GM18907 (cell line): ENCODE measurements at regions not wholly inside any gene's neighbourhood (a gene's known extent, or its start where the extent isn't known, plus 50 kb on each side); places are given as distances from the start of the nearest gene placed in this dataset.

ENCODE experiments used
- ATAC-seq: cut with Tn5 transposase; IDR thresholded peaks from one replicate; pipeline ENCODE4 v1.9.1; 2021; ENCODE audit warnings: mild to moderate bottlenecking, moderate library complexity; ENCODE audit not compliant: unreplicated experiment

DNA sequence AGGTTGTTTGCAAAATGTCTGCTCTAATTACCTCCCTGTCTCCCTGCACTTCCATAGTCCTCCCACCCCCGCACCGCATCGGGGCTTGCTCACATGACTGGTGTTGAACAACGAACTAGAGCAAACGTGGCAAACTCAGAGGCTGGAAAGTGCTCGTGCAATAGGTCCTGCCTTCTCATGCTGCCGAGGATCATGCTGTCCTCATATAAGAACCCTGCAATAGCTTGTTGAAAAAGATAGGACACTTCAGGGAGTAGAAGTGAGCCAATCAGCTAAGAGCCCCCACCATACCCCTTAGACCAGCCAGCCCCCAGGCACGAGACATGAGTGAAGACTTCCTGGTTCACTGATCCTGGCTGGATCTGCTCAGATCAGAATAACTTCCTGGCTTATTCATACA is 219.2 kb downstream of the C6orf118 start:
- ATAC-seq: no peak

DNA sequence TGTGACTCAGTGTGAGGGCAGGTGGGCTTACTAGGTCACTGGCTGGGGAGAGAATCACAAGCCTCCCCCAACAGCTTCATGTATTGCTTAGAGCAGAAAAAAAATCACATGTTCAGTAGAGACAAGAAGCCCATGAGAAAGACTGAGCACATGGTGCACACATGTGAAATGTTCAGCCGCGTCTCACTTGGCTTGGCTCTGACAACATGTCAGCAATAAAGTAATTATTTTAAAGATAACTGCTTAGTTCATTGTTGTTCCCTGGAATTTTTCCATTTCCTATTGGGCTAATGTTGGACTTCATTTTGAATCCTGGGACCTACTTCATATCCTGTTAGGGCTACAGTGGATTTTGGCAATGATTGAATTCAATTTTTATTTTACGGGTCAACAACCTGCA is 222.6 kb downstream of the C6orf118 start:
- no peak for ATAC-seq

DNA sequence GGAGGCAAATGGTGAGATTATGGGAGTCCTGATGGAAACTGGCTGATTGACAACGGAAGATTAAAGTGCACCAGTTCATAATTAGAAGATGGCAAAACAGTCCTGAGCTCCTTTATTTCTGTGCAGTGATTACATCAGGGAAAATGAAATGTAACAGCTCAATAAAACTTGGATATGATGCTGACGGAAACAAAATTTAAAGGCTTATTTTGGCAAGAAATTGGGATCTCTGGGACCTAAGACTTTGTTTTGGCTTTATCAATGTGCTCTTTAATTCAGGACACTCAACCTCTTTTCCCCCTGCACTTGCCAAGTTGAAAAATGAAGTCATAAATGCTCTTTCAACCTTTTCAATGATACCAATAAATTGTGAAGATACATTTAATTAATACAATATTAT is 226.8 kb downstream of the C6orf118 start:
- no peak for ATAC-seq

DNA sequence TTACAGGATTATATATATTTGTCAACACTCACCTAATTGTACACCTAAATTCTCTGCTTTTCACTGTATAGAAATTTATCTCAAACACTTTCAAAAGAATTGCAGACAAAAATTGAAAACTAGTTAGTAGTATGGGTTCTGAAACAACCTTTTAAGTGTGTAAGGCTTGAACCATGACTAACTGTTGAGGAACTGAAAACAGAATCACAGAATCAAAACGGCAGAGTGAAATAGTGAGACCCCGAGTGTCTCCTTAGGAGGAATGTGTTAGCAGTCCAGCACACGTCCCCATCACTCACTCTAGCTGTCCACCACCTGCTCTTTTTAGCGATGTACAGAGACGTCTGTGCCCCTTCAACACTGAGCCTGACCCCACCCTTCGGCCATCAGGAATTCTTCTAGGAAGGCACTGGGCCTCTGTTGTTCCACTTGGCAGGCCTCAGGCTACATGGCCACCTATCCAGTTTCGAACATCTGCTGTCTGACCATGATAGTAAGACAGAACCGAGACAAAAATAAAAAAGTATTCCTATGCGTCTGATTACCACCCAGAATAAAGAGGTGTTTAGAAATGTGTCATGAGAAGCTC is 227.4 kb downstream of the C6orf118 start:
- no peak for ATAC-seq

DNA sequence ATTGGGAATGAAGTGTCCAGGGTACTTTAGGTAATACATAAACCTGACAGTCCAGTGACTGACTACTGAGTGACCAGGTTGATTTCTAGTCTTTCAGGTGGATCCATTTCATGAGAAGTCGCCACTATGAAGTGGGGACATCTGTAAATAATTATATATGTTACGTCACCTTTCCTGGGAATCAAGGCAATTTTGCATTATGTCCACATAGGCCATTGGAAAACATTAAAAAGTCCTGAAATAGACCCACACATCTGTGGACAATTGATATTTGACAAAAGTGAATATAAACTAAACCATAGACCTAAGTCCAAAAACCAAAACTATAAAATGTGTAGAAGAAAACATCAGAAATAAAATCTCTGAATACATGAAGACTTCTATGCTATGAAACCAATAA is 231.5 kb downstream of the C6orf118 start:
- ATAC-seq: no peak

DNA sequence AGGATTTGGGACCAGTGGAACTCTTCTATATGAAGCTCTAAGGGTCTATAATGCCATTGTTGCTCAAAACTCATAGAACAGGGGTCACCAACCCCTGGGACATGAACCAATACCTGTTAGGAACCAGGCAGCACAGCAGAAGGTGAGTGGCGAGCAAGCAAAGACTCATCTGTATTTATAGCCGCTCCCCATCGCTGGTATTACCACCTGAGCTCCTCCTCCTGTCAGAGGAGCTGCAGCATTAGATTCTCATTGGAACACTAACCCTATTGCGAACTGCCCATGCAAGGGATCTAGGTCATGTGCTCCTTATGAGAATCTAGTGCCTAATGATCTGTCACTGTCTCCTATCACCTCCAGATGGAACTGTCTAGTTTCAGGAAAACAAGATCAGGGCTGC is 237.5 kb downstream of the C6orf118 start:
- no peak for ATAC-seq

DNA sequence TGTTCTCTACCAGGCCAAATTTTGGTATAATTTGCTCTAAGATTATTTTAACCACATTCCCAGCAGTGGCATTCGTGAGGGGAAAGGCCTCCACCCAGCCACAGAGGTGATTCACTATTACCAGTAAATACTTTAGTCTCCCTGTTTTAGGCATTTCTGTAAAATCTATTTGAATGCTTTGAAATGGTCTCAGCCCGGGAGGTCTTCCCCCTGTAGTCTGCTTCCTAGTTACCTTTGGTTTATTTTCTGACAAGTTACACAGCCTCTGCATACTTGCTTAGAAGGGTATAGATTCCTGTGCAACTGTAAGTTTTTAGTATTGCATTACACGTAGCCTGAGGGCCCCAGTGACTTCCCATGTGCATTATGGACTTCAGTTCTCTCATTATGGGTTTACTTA is 248.7 kb downstream of the C6orf118 start:
- no peak for ATAC-seq

DNA sequence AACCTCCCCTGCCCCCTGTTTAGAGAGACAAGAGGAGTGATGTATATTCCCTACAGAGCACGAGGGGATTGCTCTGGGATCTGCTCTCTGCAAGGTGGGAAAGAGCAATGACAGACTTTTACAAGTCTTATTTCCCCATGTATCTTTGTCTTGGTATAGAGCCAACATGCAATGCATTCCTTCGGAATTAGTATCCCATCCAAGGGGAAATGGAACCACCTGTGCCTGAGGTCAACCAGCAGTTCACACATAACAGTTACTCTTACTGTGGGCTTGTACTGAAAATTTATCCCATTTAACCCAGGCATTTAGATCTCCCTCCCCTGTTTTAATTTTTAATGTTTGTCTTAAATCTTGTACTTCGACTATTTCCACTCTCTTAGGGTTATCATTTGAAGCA is 250.4 kb downstream of the C6orf118 start:
- no peak for ATAC-seq

DNA sequence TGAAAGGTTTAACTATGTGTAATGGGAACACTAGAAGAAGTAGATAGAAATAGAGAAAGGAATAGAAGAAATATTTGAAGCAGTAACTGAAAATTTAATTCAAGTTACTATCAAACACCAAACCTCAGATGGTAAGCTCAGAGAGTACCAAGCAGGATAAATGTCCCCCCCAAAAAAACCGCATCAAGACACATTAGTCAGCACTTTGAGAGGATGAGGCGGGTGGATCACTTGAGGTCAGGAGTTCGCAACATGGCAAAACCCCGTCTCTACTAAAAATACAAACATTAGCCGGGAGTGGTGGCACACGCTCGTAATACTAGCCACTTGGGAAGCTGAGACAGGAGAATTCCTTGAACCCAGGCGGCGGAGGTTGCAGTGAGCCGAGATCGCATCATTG is 253.1 kb downstream of the C6orf118 start:
- ATAC-seq: no peak

DNA sequence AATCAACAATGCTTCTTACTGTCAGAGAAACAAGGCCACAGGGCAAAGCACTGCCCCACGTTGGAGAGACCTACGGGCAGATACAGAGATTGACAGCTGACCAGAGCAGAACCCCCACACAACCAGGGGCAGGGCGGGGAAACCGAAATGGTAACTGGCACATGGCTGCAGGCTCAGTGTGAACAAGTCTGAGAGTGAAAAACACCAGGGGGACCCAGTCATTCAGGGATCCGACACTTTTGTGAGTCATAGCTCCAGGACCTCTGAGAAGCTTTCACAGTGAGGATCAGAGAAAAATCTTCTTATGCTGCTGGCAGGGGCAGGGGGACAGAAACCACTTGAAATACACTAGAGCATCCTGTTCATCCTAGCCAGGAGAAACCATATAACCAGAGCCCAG is 254.2 kb downstream of the C6orf118 start:
- no peak for ATAC-seq

DNA sequence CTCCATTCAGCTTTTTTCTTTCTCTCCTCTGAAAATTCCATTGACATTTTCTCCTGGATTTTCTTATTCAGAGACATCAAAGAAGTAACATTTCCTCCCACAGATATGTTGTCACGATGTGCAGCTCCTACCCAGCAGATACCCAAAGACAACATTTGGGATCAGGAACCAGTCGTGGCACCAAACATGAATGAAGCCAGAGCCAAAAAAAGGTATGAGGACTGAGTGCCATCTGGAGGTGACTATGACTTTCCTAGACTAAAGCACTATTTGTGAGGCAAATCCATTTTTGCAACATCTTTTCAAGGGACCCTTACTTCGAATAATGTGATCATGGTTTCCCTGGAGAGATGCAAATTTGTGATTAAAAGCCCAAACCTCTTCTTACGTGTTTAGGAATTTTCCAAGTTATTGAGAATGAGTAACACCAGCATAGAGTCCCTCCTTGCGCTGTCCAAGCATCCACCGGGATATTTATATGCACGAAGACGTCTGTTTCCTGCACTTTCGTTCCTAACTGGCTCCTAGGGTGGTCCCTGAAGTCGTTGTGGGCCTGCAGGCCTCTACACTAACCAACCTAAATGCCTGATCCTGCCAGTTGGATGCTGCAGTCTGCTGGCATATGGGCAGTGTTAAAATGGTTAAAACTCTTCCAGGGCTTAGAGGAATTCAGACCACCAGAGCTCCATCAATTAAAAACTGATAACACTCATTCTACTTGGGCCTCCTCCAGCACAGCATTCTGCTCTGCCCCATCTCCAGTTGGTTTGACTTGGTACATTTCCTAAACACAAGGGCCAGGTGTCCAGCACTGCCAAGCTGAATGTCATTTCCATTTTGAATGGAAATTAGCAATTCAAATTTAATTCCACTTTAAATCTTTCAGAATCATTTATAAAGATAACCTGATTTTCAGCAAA is 256.6 kb downstream of the C6orf118 start:
- no peak for ATAC-seq

DNA sequence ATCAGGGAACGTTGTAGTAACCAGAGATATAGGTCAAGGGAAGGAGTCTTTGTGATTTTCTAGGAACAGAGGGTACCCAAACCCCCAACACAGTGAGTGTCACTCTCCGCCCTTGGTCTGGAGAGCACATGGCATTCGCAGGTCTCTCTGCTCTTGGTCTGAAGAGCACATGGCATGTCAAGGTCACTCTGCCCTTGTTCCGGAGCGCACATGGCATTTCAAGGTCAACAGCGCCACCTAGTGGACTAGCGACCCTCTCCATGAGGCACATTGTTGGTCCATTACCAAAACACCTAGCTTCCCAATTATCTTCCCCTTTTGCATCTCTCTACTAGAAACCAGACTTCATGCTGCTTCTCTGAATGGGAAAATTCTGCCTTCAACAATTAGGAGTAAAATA is 260.0 kb downstream of the C6orf118 start:
- no peak for ATAC-seq

DNA sequence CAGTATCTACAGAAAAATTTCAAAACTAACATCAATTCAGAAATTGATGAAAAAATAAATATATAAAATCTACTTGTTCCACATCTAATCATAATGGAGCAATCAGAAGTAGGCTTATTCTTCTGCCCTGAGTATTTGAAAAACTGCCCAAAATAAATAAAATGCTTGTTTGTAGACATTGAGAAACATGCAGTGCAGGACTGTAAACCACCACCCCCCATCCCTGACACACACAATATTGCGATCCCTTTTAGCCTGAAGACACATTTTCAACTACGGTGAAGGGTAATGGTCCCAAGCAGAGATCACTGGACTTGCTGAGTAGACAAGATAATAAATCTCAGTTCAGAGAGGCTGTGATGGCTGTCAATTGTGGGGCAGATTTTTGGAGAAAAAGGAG is 261.5 kb downstream of the C6orf118 start:
- ATAC-seq: no peak

DNA sequence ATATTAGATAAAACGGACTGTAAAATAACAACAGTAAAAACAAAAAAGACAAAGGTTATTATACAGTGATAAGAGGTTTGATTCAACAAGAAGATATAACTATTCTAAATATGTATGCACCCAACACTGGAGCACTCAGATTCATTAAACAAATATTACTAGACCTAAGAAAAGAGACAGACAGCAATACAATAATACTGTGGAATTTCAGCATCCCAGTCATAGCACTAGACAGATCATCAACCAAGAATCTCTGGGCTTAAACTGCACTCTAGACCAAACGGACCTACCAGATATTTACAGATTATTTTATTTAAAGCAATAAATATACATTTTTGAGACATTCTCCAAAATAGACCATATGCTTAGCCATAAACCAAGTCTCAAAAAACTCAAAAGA is 263.8 kb downstream of the C6orf118 start:
- ATAC-seq: no peak

DNA sequence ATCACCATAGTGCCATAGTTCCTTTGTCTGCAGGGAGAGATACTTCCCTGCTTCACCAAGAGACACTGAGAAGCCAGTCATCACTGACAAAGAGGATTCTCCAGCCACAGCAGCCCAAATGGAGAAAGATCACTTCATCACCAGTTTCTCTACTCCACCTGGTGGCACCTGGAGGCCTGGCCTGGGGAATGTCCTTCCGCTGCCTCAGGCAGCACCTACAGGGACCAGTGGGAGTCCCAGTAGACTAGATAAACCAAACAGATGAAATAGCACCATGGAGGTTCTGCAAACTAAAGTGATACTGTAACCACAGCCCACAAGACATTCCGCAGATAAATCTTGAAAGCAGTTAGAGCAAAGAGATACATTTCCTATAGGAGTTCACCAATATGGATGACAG is 266.5 kb downstream of the C6orf118 start:
- ATAC-seq: no peak

DNA sequence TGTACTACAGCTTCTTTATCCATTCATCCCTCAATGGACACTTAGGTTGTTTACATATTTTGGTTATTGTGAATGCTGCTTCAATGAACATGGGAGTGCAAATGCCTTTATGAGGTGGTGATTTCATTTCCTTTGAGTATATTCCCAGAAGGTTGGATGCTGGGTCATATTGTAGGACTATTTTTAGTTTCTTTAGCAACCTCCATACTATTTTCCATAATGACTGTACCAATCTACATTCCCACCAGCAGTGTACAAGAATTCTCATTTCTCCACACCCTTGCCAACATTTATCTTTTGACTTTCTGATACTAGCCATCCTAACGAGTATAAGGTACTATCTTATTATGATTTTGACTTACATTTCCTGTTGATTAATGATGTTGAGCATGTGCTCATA is 269.0 kb downstream of the C6orf118 start:
- ATAC-seq: no peak

DNA sequence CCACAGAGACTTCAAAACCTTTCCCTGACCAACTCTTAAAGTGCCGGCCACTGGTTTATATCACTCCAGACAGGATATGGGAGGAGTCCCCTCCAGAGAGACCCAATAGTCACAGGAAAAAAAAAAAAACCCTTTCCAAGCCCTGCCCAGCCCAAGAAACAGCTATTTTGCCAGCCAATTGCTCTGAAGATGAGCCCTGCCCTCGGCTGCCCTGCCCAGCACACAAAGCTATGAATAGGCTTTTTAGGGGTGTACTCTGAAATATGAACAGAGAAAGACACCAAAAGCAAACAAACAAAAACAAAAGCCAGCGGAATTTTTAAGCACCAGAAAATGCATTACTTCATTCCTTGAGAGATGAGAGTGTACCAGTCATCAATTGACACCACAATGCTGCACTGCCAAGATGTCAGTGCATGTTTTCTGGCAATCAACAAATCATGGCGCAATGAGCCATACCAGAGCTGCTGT is 275.1 kb downstream of the C6orf118 start:
- ATAC-seq: no peak

DNA sequence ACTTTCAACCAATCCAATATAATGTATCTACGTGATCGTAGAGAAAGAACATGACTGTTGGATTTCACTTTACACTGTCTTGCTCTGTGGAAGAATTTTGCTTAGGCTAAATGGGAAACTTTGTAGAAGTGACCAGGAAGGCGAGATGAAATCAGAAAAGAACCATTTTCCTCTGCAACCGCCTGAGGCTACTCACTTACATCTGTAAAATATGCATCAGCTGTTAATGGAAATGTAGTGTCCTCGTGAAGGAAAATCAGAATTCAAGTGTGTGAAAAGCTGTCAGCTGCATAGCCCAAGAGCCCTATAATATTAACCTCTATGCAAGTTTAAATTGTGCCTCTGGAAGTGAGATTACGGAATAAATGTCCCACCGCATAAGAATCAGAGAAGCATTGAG is 277.9 kb downstream of the C6orf118 start:
- no peak for ATAC-seq

DNA sequence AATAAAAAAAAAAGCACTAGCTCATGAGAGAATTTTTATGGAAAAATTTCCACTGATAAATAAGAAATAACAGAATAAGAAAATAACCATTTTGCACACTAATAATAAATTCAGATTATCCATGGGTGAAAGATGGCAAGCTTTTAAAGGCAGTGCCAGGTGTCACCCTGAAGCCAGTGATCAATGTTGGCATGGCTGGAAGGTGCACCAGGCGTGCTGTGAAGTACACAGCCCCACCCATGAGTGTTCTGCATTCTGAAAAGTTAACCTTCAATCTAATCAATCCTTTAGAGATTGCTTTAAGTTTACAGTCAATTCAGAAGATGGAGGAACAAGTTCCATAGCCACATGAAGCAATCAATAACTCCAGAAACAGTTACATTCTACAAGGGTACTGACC is 284.4 kb downstream of the C6orf118 start:
- no peak for ATAC-seq

DNA sequence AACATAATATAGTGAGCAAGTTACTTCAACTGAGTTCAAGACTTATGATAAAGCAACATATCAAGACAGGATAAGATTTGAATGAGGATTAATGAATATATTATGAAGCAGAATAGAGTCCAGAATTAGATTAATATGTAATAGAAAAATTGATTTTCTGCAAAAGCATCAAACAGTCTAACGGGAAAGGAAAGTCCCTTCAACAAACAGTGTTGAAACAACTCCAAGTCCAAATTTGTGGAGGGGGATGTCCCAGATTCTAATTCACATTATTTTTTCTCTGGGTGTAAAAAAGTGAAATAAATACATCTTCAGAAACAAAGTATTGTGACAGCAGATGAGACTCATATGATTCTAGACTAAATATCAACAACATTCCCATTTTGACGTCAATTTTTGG is 289.7 kb downstream of the C6orf118 start:
- no peak for ATAC-seq

DNA sequence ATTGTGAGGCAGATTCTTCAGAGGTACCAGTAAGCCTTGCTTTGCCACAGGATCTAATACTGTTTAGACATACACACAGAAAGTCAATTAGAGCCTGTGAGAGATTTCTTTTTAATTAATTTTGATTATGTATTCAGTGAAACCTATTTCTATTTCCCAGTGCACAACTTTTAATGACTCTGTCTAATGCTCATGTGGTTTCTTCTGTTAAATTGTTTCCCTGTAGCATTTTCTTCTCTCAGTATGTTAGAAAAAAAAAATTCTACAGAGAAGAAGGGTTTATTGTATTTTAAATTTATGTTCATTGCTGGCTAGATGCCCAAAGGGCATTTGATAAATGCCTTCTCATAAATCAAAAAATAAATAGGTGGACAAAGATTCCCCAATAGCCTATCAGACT is 293.7 kb downstream of the C6orf118 start:
- no peak for ATAC-seq

DNA sequence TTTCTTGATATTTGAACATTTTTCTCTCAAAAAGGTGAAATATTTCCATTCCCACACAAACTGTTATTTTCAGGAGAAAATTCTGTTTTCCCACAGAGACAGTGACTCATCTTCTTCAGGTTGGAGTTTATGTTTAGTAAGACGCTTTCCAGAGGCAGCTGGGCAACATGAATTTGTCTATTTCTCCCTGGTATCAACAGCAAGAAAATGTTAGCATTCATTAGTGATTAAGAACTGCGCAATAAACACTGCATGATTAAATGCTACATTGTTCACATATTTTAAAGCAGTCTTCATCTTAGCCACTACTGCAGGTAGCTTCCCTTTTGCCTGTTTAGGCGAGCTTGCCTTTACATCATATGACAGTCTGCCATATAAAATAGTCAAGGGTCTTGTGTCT is 295.7 kb downstream of the C6orf118 start:
- ATAC-seq: no peak

DNA sequence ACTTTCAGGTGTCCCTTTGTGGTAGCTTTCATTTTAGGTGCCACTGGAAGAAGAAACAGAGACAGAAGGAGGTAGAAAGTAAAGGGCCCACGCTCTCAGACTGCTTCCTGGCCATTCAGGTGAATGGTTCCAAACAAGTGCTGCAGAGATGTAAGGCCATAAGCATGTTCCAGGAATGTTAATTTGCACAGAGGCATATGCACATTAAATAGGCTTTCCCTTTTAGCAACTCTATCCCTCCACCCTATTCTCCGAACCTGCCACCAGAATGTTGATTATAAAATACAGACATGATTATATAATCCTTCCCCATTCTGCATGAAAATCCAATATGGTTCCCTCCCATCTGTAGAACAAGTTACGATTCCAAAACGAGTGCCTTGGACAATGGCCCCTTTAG is 297.2 kb downstream of the C6orf118 start:
- ATAC-seq: no peak
